Central memory CD8-positive, alpha-beta T cell (primary cell): ENCODE measurements at regions not wholly inside any gene's neighbourhood (a gene's known extent, or its start where the extent isn't known, plus 50 kb on each side); places are given as distances from the start of the nearest gene placed in this dataset.

Experiments
- ATAC-seq: fragments of 150-1000 bp; cut with Tn5 transposase; replicated peaks from 2 replicates; pipeline ENCODE4 v1.10.0; 2022; ENCODE audit warnings: mild to moderate bottlenecking, moderate FRiP score, moderate number of reproducible peaks; ENCODE audit not compliant: poor library complexity, severe bottlenecking; ENCODE audit errors: extremely low read depth
- DNase-seq, 2 donors: peaks; one replicate each; pipeline ENCODE4 v3.0.0; 2021; ENCODE audit warnings: low spot score in 2 of 2
- H3K27ac Mint-ChIP-seq: one replicate; pipeline ENCODE4 v1.8.0; 2022; ENCODE audit warnings: low read depth, mild to moderate bottlenecking, moderate library complexity, mixed read lengths
- H3K27me3 Mint-ChIP-seq: one replicate; pipeline ENCODE4 v1.8.0; 2022; ENCODE audit warnings: mixed read lengths
- H3K36me3 Mint-ChIP-seq: one replicate; pipeline ENCODE4 v1.8.0; 2022; ENCODE audit warnings: mild to moderate bottlenecking, moderate library complexity, mixed read lengths; ENCODE audit not compliant: insufficient read depth
- H3K4me1 Mint-ChIP-seq: one replicate; pipeline ENCODE4 v1.8.0; 2022; ENCODE audit warnings: mixed read lengths
- H3K4me3 Mint-ChIP-seq: one replicate; pipeline ENCODE4 v1.8.0; 2022; ENCODE audit warnings: mild to moderate bottlenecking, moderate library complexity, mixed read lengths
- H3K9me3 Mint-ChIP-seq: one replicate; pipeline ENCODE4 v1.8.0; 2022; ENCODE audit warnings: mixed read lengths

- Mint-ChIP-seq H3K4me1 (no peaks in the 10 kb centered on the region), H3K36me3 (no peaks in the 10 kb centered on the region), H3K4me3 (no peak overlapping the region), H3K27me3 (no peaks in the 10 kb centered on the region), H3K9me3 (no peaks in the 10 kb centered on the region), H3K27ac (no peak overlapping the region)
- no peak for DNase-seq
- no peak for ATAC-seq
Measured at GRCh38 chr12:105968025-105968424, 170.7 kb downstream of the NUAK1 start.

GRCh38 chr12:105970885-105971284 is 167.9 kb downstream of the NUAK1 start:
- no peak for ATAC-seq
- no peak for DNase-seq
- H3K4me1 Mint-ChIP-seq: no peaks in the 10 kb centered on the region
- H3K27me3 Mint-ChIP-seq: peaks cover 1% of the 10 kb centered on the region
- H3K27ac Mint-ChIP-seq: no peak overlapping the region
- H3K4me3 Mint-ChIP-seq: no peak overlapping the region
- H3K9me3 Mint-ChIP-seq: no peaks in the 10 kb centered on the region
- H3K36me3 Mint-ChIP-seq: no peaks in the 10 kb centered on the region

GRCh38 chr12:105974738-105975137 is 164.0 kb downstream of the NUAK1 start:
- ATAC-seq: no peak
- Mint-ChIP-seq H3K9me3 (no peaks in the 10 kb centered on the region), H3K4me1 (no peaks in the 10 kb centered on the region), H3K27me3 (peaks cover 10% of the 10 kb centered on the region), H3K27ac (no peak overlapping the region), H3K4me3 (no peak overlapping the region), H3K36me3 (no peaks in the 10 kb centered on the region)
- DNase-seq: no peak

GRCh38 chr12:105975351-105975750 is 163.4 kb downstream of the NUAK1 start:
- H3K27me3 Mint-ChIP-seq: peaks cover 10% of the 10 kb centered on the region
- no peak for DNase-seq
- no peaks in the 10 kb centered on the region for H3K4me1 Mint-ChIP-seq
- no peaks in the 10 kb centered on the region for H3K9me3 Mint-ChIP-seq
- ATAC-seq: no peak
- no peak overlapping the region for H3K27ac Mint-ChIP-seq
- H3K4me3 Mint-ChIP-seq: no peak overlapping the region
- H3K36me3 Mint-ChIP-seq: no peaks in the 10 kb centered on the region

GRCh38 chr12:105977236-105977635 is 161.5 kb downstream of the NUAK1 start:
- no peak overlapping the region for H3K27ac Mint-ChIP-seq
- H3K4me1 Mint-ChIP-seq: no peaks in the 10 kb centered on the region
- H3K9me3 Mint-ChIP-seq: no peaks in the 10 kb centered on the region
- no peak for ATAC-seq
- H3K36me3 Mint-ChIP-seq: no peaks in the 10 kb centered on the region
- no peak for DNase-seq
- H3K27me3 Mint-ChIP-seq: peaks cover 10% of the 10 kb centered on the region
- no peak overlapping the region for H3K4me3 Mint-ChIP-seq

- no peak overlapping the region for H3K4me3 Mint-ChIP-seq
- H3K36me3 Mint-ChIP-seq: no peaks in the 10 kb centered on the region
- no peaks in the 10 kb centered on the region for H3K4me1 Mint-ChIP-seq
- DNase-seq (no peak), ATAC-seq (no peak)
- H3K9me3 Mint-ChIP-seq: no peaks in the 10 kb centered on the region
- H3K27me3 Mint-ChIP-seq: peaks cover 10% of the 10 kb centered on the region
- H3K27ac Mint-ChIP-seq: no peak overlapping the region
Measured at GRCh38 chr12:105977652-105978051, 161.1 kb downstream of the NUAK1 start.

- ATAC-seq: no peak
- DNase-seq: no peak
- Mint-ChIP-seq H3K27ac (no peak overlapping the region), H3K27me3 (peaks cover 10% of the 10 kb centered on the region), H3K36me3 (no peaks in the 10 kb centered on the region), H3K9me3 (no peaks in the 10 kb centered on the region), H3K4me3 (no peak overlapping the region), H3K4me1 (no peaks in the 10 kb centered on the region)
Measured at GRCh38 chr12:105978276-105978675, 160.5 kb downstream of the NUAK1 start.

- ATAC-seq (no peak), DNase-seq (no peak)
- no peak overlapping the region for H3K4me3 Mint-ChIP-seq
- no peaks in the 10 kb centered on the region for H3K36me3 Mint-ChIP-seq
- no peaks in the 10 kb centered on the region for H3K4me1 Mint-ChIP-seq
- H3K27ac Mint-ChIP-seq: no peak overlapping the region
- H3K27me3 Mint-ChIP-seq: peaks cover 10% of the 10 kb centered on the region
- no peaks in the 10 kb centered on the region for H3K9me3 Mint-ChIP-seq
Measured at GRCh38 chr12:105978686-105979085, 160.1 kb downstream of the NUAK1 start.

GRCh38 chr12:105980085-105980484 is 158.7 kb downstream of the NUAK1 start:
- Mint-ChIP-seq H3K27ac (no peak overlapping the region), H3K4me1 (no peaks in the 10 kb centered on the region), H3K9me3 (no peaks in the 10 kb centered on the region), H3K36me3 (no peaks in the 10 kb centered on the region), H3K27me3 (peaks cover 10% of the 10 kb centered on the region), H3K4me3 (no peak overlapping the region)
- DNase-seq: no peak
- no peak for ATAC-seq

- no peak for DNase-seq
- peaks cover 10% of the 10 kb centered on the region for H3K27me3 Mint-ChIP-seq
- ATAC-seq: no peak
Measured at GRCh38 chr12:105980533-105980932, 158.2 kb downstream of the NUAK1 start.

GRCh38 chr12:105982022-105982421 is 156.7 kb downstream of the NUAK1 start:
- Mint-ChIP-seq H3K36me3 (no peaks in the 10 kb centered on the region), H3K27me3 (no peaks in the 10 kb centered on the region), H3K27ac (no peak overlapping the region), H3K4me1 (no peaks in the 10 kb centered on the region), H3K9me3 (no peaks in the 10 kb centered on the region), H3K4me3 (no peak overlapping the region)
- ATAC-seq (no peak), DNase-seq (no peak)

More at GRCh38 chr12:105980533-105980932, 158.2 kb downstream of the NUAK1 start:
- no peaks in the 10 kb centered on the region for H3K9me3 Mint-ChIP-seq
- no peak overlapping the region for H3K4me3 Mint-ChIP-seq
- no peaks in the 10 kb centered on the region for H3K4me1 Mint-ChIP-seq
- H3K27ac Mint-ChIP-seq: no peak overlapping the region
- H3K36me3 Mint-ChIP-seq: no peaks in the 10 kb centered on the region

- Mint-ChIP-seq H3K9me3 (no peaks in the 10 kb centered on the region), H3K4me3 (no peak overlapping the region), H3K4me1 (no peaks in the 10 kb centered on the region), H3K27ac (no peak overlapping the region), H3K36me3 (no peaks in the 10 kb centered on the region), H3K27me3 (no peaks in the 10 kb centered on the region)
- ATAC-seq: no peak
- no peak for DNase-seq
Measured at GRCh38 chr12:105983622-105984320, 155.0 kb downstream of the NUAK1 start.

- Mint-ChIP-seq H3K4me1 (no peaks in the 10 kb centered on the region), H3K36me3 (no peaks in the 10 kb centered on the region), H3K27me3 (no peaks in the 10 kb centered on the region), H3K9me3 (no peaks in the 10 kb centered on the region), H3K4me3 (no peak overlapping the region), H3K27ac (no peak overlapping the region)
- DNase-seq (no peak), ATAC-seq (no peak)
Measured at GRCh38 chr12:105985383-105985782, 153.4 kb downstream of the NUAK1 start.
